SU-DHL-6 (cell line): ENCODE measurements at regions not wholly inside any gene's neighbourhood (a gene's known extent, or its start where the extent isn't known, plus 50 kb on each side); places are given as distances from the start of the nearest gene placed in this dataset.

Experiments used
- H2AFZ ChIP-seq: fragments of 200-600 bp; sonication (generic); 2 replicates; pipeline ENCODE4 v1.6.1; 2014; ENCODE audit warnings: low read depth, mild to moderate bottlenecking, moderate library complexity, mixed read lengths, antibody characterized with exemption, low read length; ENCODE audit not compliant: severe bottlenecking
- H3F3A ChIP-seq: fragments of 200-600 bp; shearing (Covaris generic); 2 replicates; pipeline ENCODE4 v1.6.0; 2016; ENCODE audit warnings: antibody characterized with exemption, mild to moderate bottlenecking; ENCODE audit not compliant: insufficient read depth
- H3K27ac ChIP-seq: fragments of 200-600 bp; sonication (generic); 2 replicates; pipeline ENCODE4 v1.5.1; 2016; ENCODE audit warnings: low read depth, mild to moderate bottlenecking, low read length, moderate library complexity, mixed read lengths
- H3K27me3 ChIP-seq: fragments of 200-600 bp; sonication (generic), shearing (Covaris generic); 2 replicates; pipeline ENCODE4 v1.6.0; 2014; ENCODE audit warnings: mild to moderate bottlenecking, low read length
- H3K36me3 ChIP-seq: fragments of 200-600 bp; sonication (generic); 2 replicates; pipeline ENCODE4 v1.6.1; 2014; ENCODE audit warnings: mild to moderate bottlenecking, low read length, mixed read lengths
- H3K4me2 ChIP-seq: fragments of 300-600, 200-600 bp; shearing (Covaris generic), sonication (generic); 2 replicates; pipeline ENCODE4 v1.6.0; 2014; ENCODE audit warnings: low read length, low read depth, mild to moderate bottlenecking; ENCODE audit not compliant: poor library complexity, severe bottlenecking
- H3K4me3 ChIP-seq: fragments of 200-600 bp; sonication (generic); 2 replicates; pipeline ENCODE4 v1.5.1; 2014; ENCODE audit warnings: antibody characterized with exemption, low read length, mild to moderate bottlenecking, mixed read lengths; ENCODE audit not compliant: insufficient read depth, poor library complexity, severe bottlenecking
- H3K79me2 ChIP-seq: fragments of 200-600 bp; sonication (generic); 2 replicates; pipeline ENCODE4 v1.6.1; 2014; ENCODE audit warnings: mild to moderate bottlenecking, low read length, moderate library complexity; ENCODE audit not compliant: insufficient read depth
- H3K9ac ChIP-seq: fragments of 200-600 bp; sonication (generic); 2 replicates; pipeline ENCODE4 v1.7.0; 2014; ENCODE audit warnings: mild to moderate bottlenecking, low read length
- H3K9me2 ChIP-seq: fragments of 200-600 bp; sonication (generic); replicated peaks from 2 replicates; pipeline ENCODE4 v1.6.1; 2014; ENCODE audit warnings: low read length; ENCODE audit not compliant: insufficient read depth
- H3K9me3 ChIP-seq: fragments of 200-600 bp; sonication (generic); 2 replicates; pipeline ENCODE4 v1.6.1; 2014; ENCODE audit warnings: low read length, mixed read lengths; ENCODE audit not compliant: insufficient read depth
- H4K20me1 ChIP-seq: fragments of 200-600 bp; sonication (generic); 2 replicates; pipeline ENCODE4 v1.6.1; 2014; ENCODE audit warnings: low read depth, mild to moderate bottlenecking, antibody characterized with exemption, low read length, moderate library complexity, mixed read lengths
- CTCF ChIP-seq: fragments of 200-600 bp; sonication (generic); IDR thresholded peaks from one replicate; pipeline ENCODE4 v1.5.1; 2017; ENCODE audit warnings: antibody characterized with exemption, mild to moderate bottlenecking, low read length, moderate library complexity; ENCODE audit not compliant: insufficient read depth, poor library complexity, severe bottlenecking
- EZH2phosphoT487 ChIP-seq: fragments of 200-600 bp; sonication (generic), shearing (Covaris generic); conservative IDR thresholded peaks from 2 replicates; pipeline ENCODE4 v1.6.1; 2018; ENCODE audit warnings: mild to moderate bottlenecking, antibody characterized with exemption, low read length, moderate library complexity, mixed read lengths

GRCh38 chr11:112570333-112570732 is 309.7 kb upstream of the PLET1 start:
- Histone ChIP-seq H3K27me3 (no peaks in the 10 kb centered on the region), H3K9ac (no peak overlapping the region), H2AFZ (no peak overlapping the region), H3K27ac (no peak overlapping the region), H3F3A (no peaks in the 10 kb centered on the region), H4K20me1 (no peaks in the 10 kb centered on the region), H3K79me2 (no peaks in the 10 kb centered on the region), H3K9me2 (no peaks in the 10 kb centered on the region), H3K4me2 (no peak overlapping the region), H3K36me3 (no peaks in the 10 kb centered on the region), H3K9me3 (no peaks in the 10 kb centered on the region), H3K4me3 (no peak overlapping the region)
- no peak for TF ChIP-seq CTCF
- no peak for TF ChIP-seq EZH2phosphoT487

DNA sequence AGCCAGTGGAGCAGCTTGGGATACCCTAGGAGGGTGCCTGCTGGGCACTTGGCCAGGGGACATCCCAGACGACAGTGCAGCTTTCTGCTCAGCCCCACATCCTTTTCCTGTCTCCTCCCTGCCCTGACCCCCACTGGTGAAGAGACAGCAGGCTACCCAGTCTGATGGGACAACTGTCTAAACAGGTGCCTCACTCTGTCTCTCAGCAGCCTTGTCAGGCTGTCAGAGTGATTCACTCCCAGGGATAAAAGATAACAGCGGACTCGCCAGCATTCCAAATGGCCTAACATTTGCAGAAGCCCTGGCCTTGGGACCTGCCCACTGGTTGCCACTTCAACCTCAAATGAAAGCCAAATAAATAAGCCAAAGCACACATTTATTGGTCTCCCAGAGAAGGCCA is 318.6 kb upstream of the PLET1 start:
- H3K4me3 ChIP-seq = no peak overlapping the region
- no peak overlapping the region for H3K4me2 ChIP-seq
- H3K27ac ChIP-seq = no peak overlapping the region
- TF ChIP-seq CTCF (no peak), EZH2phosphoT487 (no peak)
- H3K36me3 ChIP-seq = no peaks in the 10 kb centered on the region
- H3K9me3 ChIP-seq = no peaks in the 10 kb centered on the region
- no peaks in the 10 kb centered on the region for H4K20me1 ChIP-seq
- H3F3A ChIP-seq = no peaks in the 10 kb centered on the region
- no peak overlapping the region for H3K9ac ChIP-seq
- no peaks in the 10 kb centered on the region for H3K27me3 ChIP-seq
- no peaks in the 10 kb centered on the region for H3K79me2 ChIP-seq
- H2AFZ ChIP-seq = no peak overlapping the region
- no peaks in the 10 kb centered on the region for H3K9me2 ChIP-seq

- Histone ChIP-seq H3K9ac (no peak overlapping the region), H2AFZ (no peak overlapping the region), H3K4me2 (no peak overlapping the region), H3K36me3 (no peaks in the 10 kb centered on the region), H3K9me2 (no peaks in the 10 kb centered on the region), H3F3A (no peaks in the 10 kb centered on the region), H3K79me2 (no peaks in the 10 kb centered on the region), H3K9me3 (no peaks in the 10 kb centered on the region), H3K27me3 (no peaks in the 10 kb centered on the region), H3K4me3 (no peak overlapping the region), H4K20me1 (no peaks in the 10 kb centered on the region), H3K27ac (no peak overlapping the region)
- no peak for TF ChIP-seq EZH2phosphoT487
- no peak for TF ChIP-seq CTCF
Measured at GRCh38 chr11:112580864-112581263, 320.2 kb upstream of the PLET1 start.

GRCh38 chr11:112581747-112582146 is 321.1 kb upstream of the PLET1 start:
- Histone ChIP-seq H3K79me2 (no peaks in the 10 kb centered on the region), H2AFZ (no peak overlapping the region), H3K27ac (no peak overlapping the region), H3K9me2 (no peaks in the 10 kb centered on the region), H4K20me1 (no peaks in the 10 kb centered on the region), H3K4me2 (no peak overlapping the region), H3F3A (no peaks in the 10 kb centered on the region), H3K4me3 (no peak overlapping the region), H3K9me3 (no peaks in the 10 kb centered on the region), H3K36me3 (no peaks in the 10 kb centered on the region), H3K27me3 (no peaks in the 10 kb centered on the region), H3K9ac (no peak overlapping the region)
- TF ChIP-seq CTCF = no peak
- TF ChIP-seq EZH2phosphoT487 = no peak
